Keratinocyte (primary cell): ENCODE measurements at regions not wholly inside any gene's neighbourhood (a gene's known extent, or its start where the extent isn't known, plus 50 kb on each side); places are given as distances from the start of the nearest gene placed in this dataset.

Experiments
- DNase-seq: peaks from one replicate; pipeline ENCODE4 v3.0.0-alpha.2; 2011; ENCODE audit warnings: low read depth, missing footprints, low spot score
- FAIRE-seq: peaks from 2 replicates; lab custom pipeline; 2011; peaks lifted over from hg19 to GRCh38; lab: Jason Lieb, UNC
- H2AFZ ChIP-seq: 2 replicates; pipeline ENCODE4 v1.6.0; 2012; ENCODE audit warnings: low read length, control low read depth, inconsistent platforms; ENCODE audit not compliant: control insufficient read depth
- H3K27ac ChIP-seq: 2 replicates; pipeline ENCODE4 v1.5.1; 2011; ENCODE audit warnings: low read length; ENCODE audit not compliant: control insufficient read depth, insufficient read depth
- H3K27me3 ChIP-seq: 3 replicates; pipeline ENCODE4 v1.6.0; 2011; ENCODE audit warnings: low read length; ENCODE audit not compliant: control insufficient read depth, insufficient read depth; ENCODE audit errors: extremely low read depth
- H3K36me3 ChIP-seq, 2 experiments: 2 replicates in 1 of 2; 3 replicates in 1 of 2; pipeline ENCODE4 v1.5.1; 2011; ENCODE audit warnings: low read length in 2 of 2, mild to moderate bottlenecking in 1 of 2; ENCODE audit not compliant: control insufficient read depth in 2 of 2, insufficient read depth in 2 of 2; ENCODE audit errors: extremely low read depth in 1 of 2
- H3K4me1 ChIP-seq: 3 replicates; pipeline ENCODE4 v1.5.1; 2011; ENCODE audit warnings: low read length; ENCODE audit not compliant: control insufficient read depth, insufficient read depth; ENCODE audit errors: extremely low read depth
- H3K4me2 ChIP-seq: 3 replicates; pipeline ENCODE4 v1.6.0; 2011; ENCODE audit warnings: low read depth, low read length; ENCODE audit not compliant: control insufficient read depth, insufficient read depth; ENCODE audit errors: extremely low read depth
- H3K4me3 ChIP-seq, 3 experiments: fragments of 200-600 bp in 1 of 3; sonication (generic) in 1 of 3; 2 replicates in 2 of 3; 3 replicates in 1 of 3; pipeline ENCODE4 v1.5.1; 2011 to 2016; ENCODE audit warnings: low read length in 3 of 3, mild to moderate bottlenecking in 3 of 3, control low read depth in 2 of 3, inconsistent platforms in 1 of 3, low read depth in 1 of 3, mixed read lengths in 1 of 3, mixed run types in 1 of 3, moderate library complexity in 1 of 3; ENCODE audit not compliant: control insufficient read depth in 2 of 3, insufficient read depth in 2 of 3; ENCODE audit errors: extremely low read depth in 1 of 3
- H3K79me2 ChIP-seq: 2 replicates; pipeline ENCODE4 v1.6.0; 2012; ENCODE audit warnings: low read length; ENCODE audit not compliant: control insufficient read depth, insufficient read depth
- H3K9ac ChIP-seq: 3 replicates; pipeline ENCODE4 v1.6.0; 2011; ENCODE audit warnings: low read length; ENCODE audit not compliant: control insufficient read depth, insufficient read depth; ENCODE audit errors: extremely low read depth
- H3K9me1 ChIP-seq: 3 replicates; pipeline ENCODE4 v1.6.0; 2011; ENCODE audit warnings: low read length; ENCODE audit not compliant: control insufficient read depth, insufficient read depth; ENCODE audit errors: extremely low read depth
- H3K9me3 ChIP-seq: 2 replicates; pipeline ENCODE4 v1.5.1; 2012; ENCODE audit warnings: low read depth, low read length; ENCODE audit not compliant: control insufficient read depth
- H4K20me1 ChIP-seq: 3 replicates; pipeline ENCODE4 v1.6.0; 2011; ENCODE audit warnings: low read length; ENCODE audit not compliant: control insufficient read depth, insufficient read depth; ENCODE audit errors: extremely low read depth
- CTCF ChIP-seq, 3 experiments: IDR thresholded peaks in 1 of 3; conservative IDR thresholded peaks in 1 of 3; optimal IDR thresholded peaks in 1 of 3; 2 replicates in 2 of 3; 3 replicates in 1 of 3; pipeline versions ENCODE3 to v1.5.1; 2011; ENCODE audit warnings: low read length in 3 of 3, mild to moderate bottlenecking in 3 of 3, moderate library complexity in 2 of 3, control low read depth in 1 of 3, inconsistent platforms in 1 of 3; ENCODE audit not compliant: insufficient read depth in 2 of 3; ENCODE audit errors: extremely low read depth in 1 of 3
- EZH2 ChIP-seq: IDR thresholded peaks from one replicate; pipeline ENCODE4 v1.6.1; 2012; ENCODE audit warnings: inconsistent platforms, mild to moderate bottlenecking, low read length, moderate library complexity
- dilution Hi-C: fragments of 300-500 bp; cut with MboI; formaldehyde crosslinking; loops from one replicate; pipeline ENCODE4 v1.7.0; 2020; ENCODE audit warnings: low sequenced_read_pairs; ENCODE audit not compliant: extremely low pct_ligation_motif_present

GRCh38 chr3:72601983-72602750 is 246.1 kb downstream of the SHQ1 start:
- Histone ChIP-seq H3K79me2 (no peaks in the 10 kb centered on the region), H3K27ac (no peak overlapping the region)
- FAIRE-seq, result no peak

GRCh38 chr3:72601060-72601459 is 247.2 kb downstream of the SHQ1 start:
- no peaks in the 10 kb centered on the region for H3K9me3 ChIP-seq
- H4K20me1 ChIP-seq, result no peaks in the 10 kb centered on the region
- no peaks in the 10 kb centered on the region for H3K79me2 ChIP-seq
- dilution Hi-C loops, result no loop called here
- no peak for FAIRE-seq
- no peak for TF ChIP-seq CTCF (optimal IDR thresholded peaks at IDR 0.05 in 1 of 3, IDR thresholded peaks at IDR 0.05 in 1 of 3, conservative IDR thresholded peaks at IDR 0.05 in 1 of 3; ENCODE audit: extremely low read depth in 1 of 3, insufficient read depth in 2 of 3, low read length in 3 of 3)
- no peak for TF ChIP-seq EZH2
- H3K36me3 ChIP-seq, result no peaks in the 10 kb centered on the region
- no peak overlapping the region for H3K4me2 ChIP-seq
- no peak overlapping the region for H3K4me3 ChIP-seq
- H3K9ac ChIP-seq, result no peak overlapping the region
- H3K4me1 ChIP-seq, result peaks cover 2% of the 10 kb centered on the region
- H3K27me3 ChIP-seq, result peaks cover 13% of the 10 kb centered on the region
- H3K9me1 ChIP-seq, result no peaks in the 10 kb centered on the region
- no peak for DNase-seq
- H3K27ac ChIP-seq, result no peak overlapping the region
- H2AFZ ChIP-seq, result no peak overlapping the region

More at GRCh38 chr3:72601983-72602750, 246.1 kb downstream of the SHQ1 start:
- Histone ChIP-seq H4K20me1 (no peaks in the 10 kb centered on the region), H3K27me3 (peaks cover 13% of the 10 kb centered on the region), H3K9ac (no peak overlapping the region), H3K4me1 (peaks cover 2% of the 10 kb centered on the region), H3K9me3 (no peaks in the 10 kb centered on the region), H3K9me1 (no peaks in the 10 kb centered on the region), H3K4me3 (no peak overlapping the region), H3K36me3 (no peaks in the 10 kb centered on the region), H2AFZ (no peak overlapping the region), H3K4me2 (no peak overlapping the region)
- TF ChIP-seq CTCF (optimal IDR thresholded peaks at IDR 0.05 in 1 of 3, IDR thresholded peaks at IDR 0.05 in 1 of 3, conservative IDR thresholded peaks at IDR 0.05 in 1 of 3; ENCODE audit: extremely low read depth in 1 of 3, insufficient read depth in 2 of 3, low read length in 3 of 3) (no peak), EZH2 (no peak)
- no peak for DNase-seq
- dilution Hi-C loops, result no loop called here
